IPS DF 19.7 (cell line): ENCODE measurements at regions not wholly inside any gene's neighbourhood (a gene's known extent, or its start where the extent isn't known, plus 50 kb on each side); places are given as distances from the start of the nearest gene placed in this dataset.

ENCODE experiments used
- DNase-seq: peaks from one replicate; pipeline ENCODE4 v3.0.0-alpha.2; 2013; ENCODE audit warnings: low read depth, low spot score

GRCh38 chr2:196482119-196483065, 157.1 kb upstream of the CCDC150 start:
- DNase-seq, result no peak

GRCh38 chr2:196486146-196486545, 153.4 kb upstream of the CCDC150 start:
- no peak for DNase-seq

GRCh38 chr2:196487417-196487816, 152.1 kb upstream of the CCDC150 start:
- no peak for DNase-seq

GRCh38 chr2:196489371-196489770, 150.1 kb upstream of the CCDC150 start:
- no peak for DNase-seq

GRCh38 chr2:196492946-196493345, 146.6 kb upstream of the CCDC150 start:
- no peak for DNase-seq

GRCh38 chr2:196498962-196499361, 140.6 kb upstream of the CCDC150 start:
- no peak for DNase-seq

GRCh38 chr2:196499686-196500085, 139.8 kb upstream of the CCDC150 start:
- DNase-seq, result no peak

- DNase-seq, result peak; percentile 12
Measured at GRCh38 chr2:196500686-196501431, 138.7 kb upstream of the CCDC150 start.

- no peak for DNase-seq
Measured at GRCh38 chr2:196501836-196502235, 137.7 kb upstream of the CCDC150 start.

- no peak for DNase-seq
Measured at GRCh38 chr2:196502386-196502785, 137.1 kb upstream of the CCDC150 start.

GRCh38 chr2:196503398-196503797, 136.1 kb upstream of the CCDC150 start:
- no peak for DNase-seq

- no peak for DNase-seq
Measured at GRCh38 chr2:196504788-196505187, 134.7 kb upstream of the CCDC150 start.

- DNase-seq, result no peak
Measured at GRCh38 chr2:196510246-196510645, 129.3 kb upstream of the CCDC150 start.

- no peak for DNase-seq
Measured at GRCh38 chr2:196511258-196512168, 128.0 kb upstream of the CCDC150 start.

- no peak for DNase-seq
Measured at GRCh38 chr2:196513796-196514526, 125.6 kb upstream of the CCDC150 start.

GRCh38 chr2:196514641-196515040, 124.9 kb upstream of the CCDC150 start:
- DNase-seq, result no peak

GRCh38 chr2:196515051-196515450, 124.5 kb upstream of the CCDC150 start:
- DNase-seq, result no peak

GRCh38 chr2:196515608-196516007, 123.9 kb upstream of the CCDC150 start:
- DNase-seq, result no peak

- DNase-seq, result no peak
Measured at GRCh38 chr2:196516564-196516963, 123.0 kb upstream of the CCDC150 start.

- DNase-seq, result no peak
Measured at GRCh38 chr2:196520605-196521004, 118.9 kb upstream of the CCDC150 start.
